OCI-LY7 (cell line): ENCODE measurements at regions not wholly inside any gene's neighbourhood (a gene's known extent, or its start where the extent isn't known, plus 50 kb on each side); places are given as distances from the start of the nearest gene placed in this dataset.
A peak's percentile ranks its signal among the peaks of the same experiment; 100 is the strongest.

Experiments used
- BruUV-seq: library from RNA; stranded (reverse); fragments of 400-500 nt; replicated peaks from 2 replicates; lab custom pipeline; 2021; lab: Mats Ljungman, UMichigan
- CTCF ChIA-PET: fragments of 300-600 bp; sonication (Branson Sonifier 250); formaldehyde crosslinking; loops from one replicate; lab custom pipeline; 2022; ENCODE audit warnings: antibody characterized with exemption; ENCODE audit not compliant: unreplicated experiment; lab: Charles Lee
- POLR2A ChIA-PET: fragments of 300-600 bp; sonication (Branson Sonifier 250); formaldehyde crosslinking; loops from one replicate; lab custom pipeline; 2022; ENCODE audit warnings: antibody characterized with exemption; lab: Charles Lee
- DNase-seq: peaks from one replicate; pipeline ENCODE4 v3.0.0-alpha.2; 2015; ENCODE audit warnings: low spot score
- H2AFZ ChIP-seq: fragments of 200-600 bp; sonication (generic), shearing (Covaris generic); 2 replicates; pipeline ENCODE4 v1.6.1; 2014; ENCODE audit warnings: mild to moderate bottlenecking, antibody characterized with exemption, low read length, moderate library complexity
- H3K27ac ChIP-seq: fragments of 200-600 bp; sonication (generic); 2 replicates; pipeline ENCODE4 v1.5.1; 2014; ENCODE audit warnings: mixed run types, low read depth, mild to moderate bottlenecking, moderate library complexity, low read length, inconsistent platforms; ENCODE audit not compliant: poor library complexity, severe bottlenecking
- H3K36me3 ChIP-seq: fragments of 200-600 bp; sonication (generic); 2 replicates; pipeline ENCODE4 v1.6.1; 2014; ENCODE audit warnings: mild to moderate bottlenecking, antibody characterized with exemption, low read length, moderate library complexity, mixed read lengths; ENCODE audit not compliant: insufficient read depth
- H3K4me1 ChIP-seq: fragments of 200-600 bp; sonication (generic); 2 replicates; pipeline ENCODE4 v1.5.1; 2014; ENCODE audit warnings: mild to moderate bottlenecking, low read length; ENCODE audit not compliant: insufficient read depth, poor library complexity, severe bottlenecking
- H3K4me2 ChIP-seq: fragments of 200-600 bp; sonication (generic); 2 replicates; pipeline ENCODE4 v1.6.1; 2014; ENCODE audit warnings: mild to moderate bottlenecking, low read length
- H3K4me3 ChIP-seq: fragments of 200-600 bp; sonication (generic); 2 replicates; pipeline ENCODE4 v1.5.1; 2014; ENCODE audit warnings: mild to moderate bottlenecking, low read depth, low read length; ENCODE audit not compliant: poor library complexity, severe bottlenecking
- H3K79me2 ChIP-seq: fragments of 200-600 bp; sonication (generic); 2 replicates; pipeline ENCODE4 v1.6.1; 2016; ENCODE audit warnings: low read depth, mild to moderate bottlenecking, low read length, moderate library complexity, mixed read lengths; ENCODE audit not compliant: insufficient read depth
- H3K9me2 ChIP-seq: fragments of 200-600 bp; sonication (generic); 2 replicates; pipeline ENCODE4 v1.6.1; 2016; ENCODE audit warnings: mild to moderate bottlenecking, low read length, mixed read lengths; ENCODE audit not compliant: insufficient read depth
- H3K9me3 ChIP-seq: fragments of 200-600 bp; sonication (generic); 2 replicates; pipeline ENCODE4 v1.6.1; 2014; ENCODE audit warnings: mild to moderate bottlenecking, mixed run types, low read length, mixed read lengths
- H4K20me1 ChIP-seq: fragments of 200-600 bp; sonication (generic); 2 replicates; pipeline ENCODE4 v1.6.1; 2014; ENCODE audit warnings: mild to moderate bottlenecking, antibody characterized with exemption, low read length, moderate library complexity, mixed read lengths; ENCODE audit not compliant: insufficient read depth
- EZH2phosphoT487 ChIP-seq: fragments of 200-600 bp; sonication (generic); IDR thresholded peaks from 2 replicates; pipeline ENCODE4 v1.6.1; 2018; ENCODE audit warnings: low read depth, borderline replicate concordance, mild to moderate bottlenecking, mixed run types, antibody characterized with exemption, low read length, moderate library complexity, mixed read lengths
- intact Hi-C: fragments of 100-400 bp; cut with micrococcal nuclease; formaldehyde crosslinking; loops from one replicate; pipeline ENCODE4 v1.10.0; 2022; ENCODE audit not compliant: unreplicated experiment
- TF ChIP-seq, protein P1 (sequence below): fragments of 200-600 bp; sonication (generic); conservative IDR thresholded peaks from 2 replicates; pipeline ENCODE4 v1.5.1; 2014; ENCODE audit warnings: mild to moderate bottlenecking, antibody characterized with exemption, low read length, moderate library complexity, mixed read lengths

DNA sequence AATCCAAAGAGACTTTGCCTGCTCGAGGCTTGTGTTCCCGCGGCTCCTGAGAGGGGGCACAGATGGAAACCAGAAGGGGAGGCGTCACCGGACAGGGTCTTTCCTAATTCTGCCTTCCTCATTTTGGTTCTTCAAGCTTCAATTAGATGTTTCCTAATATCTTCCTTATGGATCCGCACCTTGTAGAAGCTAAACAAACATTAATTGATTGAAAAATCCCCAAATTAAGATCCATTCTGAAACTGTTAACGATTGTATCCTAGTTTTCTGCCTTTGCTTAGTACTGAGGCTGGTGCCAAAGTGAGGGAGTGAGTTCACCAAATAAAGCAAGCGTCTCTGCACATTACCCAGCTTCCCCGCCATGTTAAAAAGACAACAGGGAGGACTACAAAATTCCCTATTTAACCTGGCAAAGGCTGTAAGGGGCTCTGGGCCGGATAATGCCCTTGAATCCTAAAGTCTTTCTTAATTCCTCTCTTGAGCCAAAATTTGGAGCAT lies 123.2 kb downstream of the GPX5 start:
- Histone ChIP-seq H3K9me2 (no peaks in the 10 kb centered on the region), H2AFZ (peak overlapping the region; percentile 100), H3K4me3 (peak overlapping the region; percentile 96), H3K4me2 (peak overlapping the region; percentile 73), H3K36me3 (no peaks in the 10 kb centered on the region), H3K27ac (peak overlapping the region; percentile 85), H3K9me3 (no peaks in the 10 kb centered on the region), H4K20me1 (no peaks in the 10 kb centered on the region), H3K79me2 (no peaks in the 10 kb centered on the region), H3K4me1 (peaks cover 9% of the 10 kb centered on the region)
- POLR2A ChIA-PET = interaction anchor here (0.8 to 2.3 kb wide), 7 partner anchors 9 to 332 kb away, joined by 3 to 9 read pairs (median 4); no protein-coding TSS in a partner anchor
- TF ChIP-seq, protein P1, sequence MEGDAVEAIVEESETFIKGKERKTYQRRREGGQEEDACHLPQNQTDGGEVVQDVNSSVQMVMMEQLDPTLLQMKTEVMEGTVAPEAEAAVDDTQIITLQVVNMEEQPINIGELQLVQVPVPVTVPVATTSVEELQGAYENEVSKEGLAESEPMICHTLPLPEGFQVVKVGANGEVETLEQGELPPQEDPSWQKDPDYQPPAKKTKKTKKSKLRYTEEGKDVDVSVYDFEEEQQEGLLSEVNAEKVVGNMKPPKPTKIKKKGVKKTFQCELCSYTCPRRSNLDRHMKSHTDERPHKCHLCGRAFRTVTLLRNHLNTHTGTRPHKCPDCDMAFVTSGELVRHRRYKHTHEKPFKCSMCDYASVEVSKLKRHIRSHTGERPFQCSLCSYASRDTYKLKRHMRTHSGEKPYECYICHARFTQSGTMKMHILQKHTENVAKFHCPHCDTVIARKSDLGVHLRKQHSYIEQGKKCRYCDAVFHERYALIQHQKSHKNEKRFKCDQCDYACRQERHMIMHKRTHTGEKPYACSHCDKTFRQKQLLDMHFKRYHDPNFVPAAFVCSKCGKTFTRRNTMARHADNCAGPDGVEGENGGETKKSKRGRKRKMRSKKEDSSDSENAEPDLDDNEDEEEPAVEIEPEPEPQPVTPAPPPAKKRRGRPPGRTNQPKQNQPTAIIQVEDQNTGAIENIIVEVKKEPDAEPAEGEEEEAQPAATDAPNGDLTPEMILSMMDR = no peak
- no peak for TF ChIP-seq EZH2phosphoT487
- DNase-seq = peak; percentile 38
- intact Hi-C loops = loop anchor here (1.0 to 5.0 kb wide), 6 partner anchors 9 to 568 kb away; partner anchors contain the start of genes ZKSCAN8 and ZNF165
- CTCF ChIA-PET = no interaction called here
- TSS peak; percentile 87 for BruUV-seq

DNA sequence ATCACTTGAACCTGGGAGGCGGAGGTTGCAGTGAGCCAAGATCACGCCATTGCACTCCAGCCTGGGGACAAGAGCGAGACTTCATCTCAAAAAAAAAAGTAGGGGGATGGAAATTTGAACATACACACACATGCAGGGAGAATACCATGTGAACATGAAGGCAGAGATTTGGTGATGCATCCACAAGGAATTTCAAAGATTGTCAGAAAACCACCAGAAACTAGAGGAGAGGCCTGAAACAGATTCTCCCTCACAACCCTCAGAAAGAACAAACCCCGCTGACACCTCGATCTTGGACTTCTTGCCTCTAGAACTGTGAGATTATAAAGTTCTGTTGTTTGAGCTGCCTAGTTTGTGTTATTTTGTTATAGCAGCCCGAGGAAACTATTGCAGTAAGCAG lies 125.5 kb downstream of the GPX5 start:
- intact Hi-C loops = loop anchor here (10.0 kb wide), 1 partner anchor 1176 kb away; the partner anchor contains the start of gene ZNF184
- TF ChIP-seq, protein P1 = no peak
- H3K79me2 ChIP-seq = no peaks in the 10 kb centered on the region
- ChIA-PET CTCF (no interaction called here), POLR2A (interaction anchor here (0.9 kb wide), 1 partner anchor 962 kb away, joined by 3 read pairs; no protein-coding TSS in a partner anchor)
- H3K9me2 ChIP-seq = no peaks in the 10 kb centered on the region
- H3K36me3 ChIP-seq = no peaks in the 10 kb centered on the region
- DNase-seq = no peak
- no peak overlapping the region for H3K27ac ChIP-seq
- peaks cover 9% of the 10 kb centered on the region for H3K4me1 ChIP-seq
- no peak overlapping the region for H3K4me3 ChIP-seq
- H4K20me1 ChIP-seq = no peaks in the 10 kb centered on the region
- H3K4me2 ChIP-seq = no peak overlapping the region
- no peaks in the 10 kb centered on the region for H3K9me3 ChIP-seq
- BruUV-seq = no TSS peak
- no peak overlapping the region for H2AFZ ChIP-seq

DNA sequence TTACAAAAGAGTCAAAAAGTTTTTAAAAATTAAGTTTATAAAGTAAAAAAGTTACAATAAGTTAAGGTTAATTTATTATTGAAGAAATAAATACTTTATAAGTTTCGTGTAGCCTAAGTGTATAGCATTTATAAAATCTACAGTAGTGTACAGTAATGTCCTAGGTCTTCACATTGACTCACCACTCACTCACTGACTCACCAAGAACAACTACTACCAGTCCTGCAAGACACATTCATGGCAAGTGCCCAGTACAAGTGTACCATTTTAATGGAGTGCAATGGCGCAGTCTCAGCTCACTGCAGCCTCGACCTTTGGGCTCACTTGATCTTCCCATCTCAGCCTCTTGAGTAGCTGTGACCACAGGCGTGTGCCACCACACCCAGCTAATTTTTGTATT lies 128.2 kb downstream of the GPX5 start:
- peaks cover 23% of the 10 kb centered on the region for H3K4me1 ChIP-seq
- no peaks in the 10 kb centered on the region for H3K9me2 ChIP-seq
- H4K20me1 ChIP-seq = no peaks in the 10 kb centered on the region
- intact Hi-C loops = loop anchor here (10.0 kb wide), 1 partner anchor 1179 kb away; the partner anchor contains the start of gene ZNF184
- no peaks in the 10 kb centered on the region for H3K79me2 ChIP-seq
- DNase-seq = no peak
- no peak overlapping the region for H3K4me3 ChIP-seq
- H3K36me3 ChIP-seq = no peaks in the 10 kb centered on the region
- H3K9me3 ChIP-seq = no peaks in the 10 kb centered on the region
- CTCF ChIA-PET = no interaction called here
- no peak overlapping the region for H3K27ac ChIP-seq
- H2AFZ ChIP-seq = no peak overlapping the region
- BruUV-seq = no TSS peak
- POLR2A ChIA-PET = interaction anchor here (0.6 to 0.7 kb wide), 3 partner anchors 44 to 757 kb away, joined by 3 to 4 read pairs (median 3); no protein-coding TSS in a partner anchor
- no peak overlapping the region for H3K4me2 ChIP-seq
- TF ChIP-seq, protein P1 = no peak
- no peak for TF ChIP-seq EZH2phosphoT487
